ENCODE measurements at regions not wholly inside any gene's neighbourhood (a gene's known extent, or its start where the extent isn't known, plus 50 kb on each side); places are given as distances from the start of the nearest gene placed in this dataset.

- CTCF ChIA-PET, result no interaction called here
- Histone ChIP-seq H3K4me1 (no peaks in the 10 kb centered on the region), H3K4me2 (no peak overlapping the region), H3K4me3 (no peak overlapping the region), H3K27ac (no peak overlapping the region), H3K9me3 (no peaks in the 10 kb centered on the region)
- POLR2A ChIA-PET, result no interaction called here
- DNase-seq (ENCODE audit: low read depth in 1 of 2, low spot score in 1 of 2), result no peak
- ATAC-seq, result no peak
- no peak for FAIRE-seq
- TF ChIP-seq REST (IDR thresholded peaks at IDR 0.05) (no peak), ZC3H11A (IDR thresholded peaks at IDR 0.05) (no peak), EHMT2 (IDR thresholded peaks at IDR 0.05; ENCODE audit: low read depth) (no peak)
- WGBS (ENCODE audit: missing lambda C conversion rate), result 40% methylated on average over 3 of the region's 3 CpGs
Observed at GRCh38 chr3:18216996-18217395, 208.1 kb downstream of the SATB1 start.

GRCh38 chr3:18215639-18216038, 209.5 kb downstream of the SATB1 start:
- no peak for FAIRE-seq
- DNase-seq (ENCODE audit: low read depth in 1 of 2, low spot score in 1 of 2), result no peak
- ChIA-PET POLR2A (no interaction called here), CTCF (no interaction called here)
- ATAC-seq, result no peak
- Histone ChIP-seq H3K4me3 (no peak overlapping the region), H3K27ac (no peak overlapping the region), H3K4me2 (no peak overlapping the region), H3K4me1 (no peaks in the 10 kb centered on the region), H3K9me3 (no peaks in the 10 kb centered on the region)
- TF ChIP-seq ELK1 (IDR thresholded peaks at IDR 0.05; ENCODE audit: low read depth, low read length), result no peak
- no peak for TF ChIP-seq HOXA7 (CRISPR knock-in tag; IDR thresholded peaks at IDR 0.05)

GRCh38 chr3:18211116-18211515, 214.0 kb downstream of the SATB1 start:
- no peak overlapping the region for H3K4me3 ChIP-seq
- FAIRE-seq (no peak), ATAC-seq (no peak), DNase-seq (ENCODE audit: low read depth in 1 of 2, low spot score in 1 of 2) (no peak)
- H3K4me1 ChIP-seq, result no peaks in the 10 kb centered on the region
- H3K27ac ChIP-seq, result no peak overlapping the region
- no peak overlapping the region for H3K4me2 ChIP-seq
- TF ChIP-seq CEBPB (IDR thresholded peaks at IDR 0.05), result no peak
- no peak for TF ChIP-seq FOSB (CRISPR knock-in tag; IDR thresholded peaks at IDR 0.05)
- no peak for TF ChIP-seq SMC3 (IDR thresholded peaks at IDR 0.05)
- no peak for TF ChIP-seq JUN (IDR thresholded peaks at IDR 0.05)
- no peak for TF ChIP-seq KDM5A (IDR thresholded peaks at IDR 0.05)
- no peak for TF ChIP-seq EHMT2 (IDR thresholded peaks at IDR 0.05; ENCODE audit: low read depth)
- TF ChIP-seq RARB (CRISPR knock-in tag; IDR thresholded peaks at IDR 0.05), result no peak
- TF ChIP-seq, protein P1, sequence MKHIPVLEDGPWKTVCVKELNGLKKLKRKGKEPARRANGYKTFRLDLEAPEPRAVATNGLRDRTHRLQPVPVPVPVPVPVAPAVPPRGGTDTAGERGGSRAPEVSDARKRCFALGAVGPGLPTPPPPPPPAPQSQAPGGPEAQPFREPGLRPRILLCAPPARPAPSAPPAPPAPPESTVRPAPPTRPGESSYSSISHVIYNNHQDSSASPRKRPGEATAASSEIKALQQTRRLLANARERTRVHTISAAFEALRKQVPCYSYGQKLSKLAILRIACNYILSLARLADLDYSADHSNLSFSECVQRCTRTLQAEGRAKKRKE (CRISPR knock-in tag; IDR thresholded peaks at IDR 0.05; ENCODE audit: low read depth), result no peak
- TF ChIP-seq FOXS1 (CRISPR knock-in tag; IDR thresholded peaks at IDR 0.05), result no peak
- TF ChIP-seq EP300 (IDR thresholded peaks at IDR 0.05), result no peak
- no peak for TF ChIP-seq CHD4 (IDR thresholded peaks at IDR 0.05; ENCODE audit: borderline replicate concordance)
- TF ChIP-seq, protein P2, sequence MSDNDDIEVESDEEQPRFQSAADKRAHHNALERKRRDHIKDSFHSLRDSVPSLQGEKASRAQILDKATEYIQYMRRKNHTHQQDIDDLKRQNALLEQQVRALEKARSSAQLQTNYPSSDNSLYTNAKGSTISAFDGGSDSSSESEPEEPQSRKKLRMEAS (IDR thresholded peaks at IDR 0.05), result no peak
- no peak for TF ChIP-seq RAD21 (conservative IDR thresholded peaks at IDR 0.05 in 1 of 2, IDR thresholded peaks at IDR 0.05 in 1 of 2)
- no peak for TF ChIP-seq FOSL2 (IDR thresholded peaks at IDR 0.05)
- no peak for TF ChIP-seq FOSL2 (CRISPR knock-in tag; IDR thresholded peaks at IDR 0.05)
- TF ChIP-seq RCOR1 (IDR thresholded peaks at IDR 0.05; ENCODE audit: low read depth, low read length), result no peak
- TF ChIP-seq SREBF2 (IDR thresholded peaks at IDR 0.05), result no peak
- TF ChIP-seq ZSCAN20 (CRISPR knock-in tag; IDR thresholded peaks at IDR 0.05), result no peak
- ChIA-PET POLR2A (no interaction called here), CTCF (no interaction called here)
- H3K9me3 ChIP-seq, result no peaks in the 10 kb centered on the region
- 20% methylated on average over 1 of the region's 1 CpG for WGBS (ENCODE audit: missing lambda C conversion rate)

Measured in A549 (cell line).